ENCODE measurements at regions not wholly inside any gene's neighbourhood (a gene's known extent, or its start where the extent isn't known, plus 50 kb on each side); places are given as distances from the start of the nearest gene placed in this dataset.

DNA sequence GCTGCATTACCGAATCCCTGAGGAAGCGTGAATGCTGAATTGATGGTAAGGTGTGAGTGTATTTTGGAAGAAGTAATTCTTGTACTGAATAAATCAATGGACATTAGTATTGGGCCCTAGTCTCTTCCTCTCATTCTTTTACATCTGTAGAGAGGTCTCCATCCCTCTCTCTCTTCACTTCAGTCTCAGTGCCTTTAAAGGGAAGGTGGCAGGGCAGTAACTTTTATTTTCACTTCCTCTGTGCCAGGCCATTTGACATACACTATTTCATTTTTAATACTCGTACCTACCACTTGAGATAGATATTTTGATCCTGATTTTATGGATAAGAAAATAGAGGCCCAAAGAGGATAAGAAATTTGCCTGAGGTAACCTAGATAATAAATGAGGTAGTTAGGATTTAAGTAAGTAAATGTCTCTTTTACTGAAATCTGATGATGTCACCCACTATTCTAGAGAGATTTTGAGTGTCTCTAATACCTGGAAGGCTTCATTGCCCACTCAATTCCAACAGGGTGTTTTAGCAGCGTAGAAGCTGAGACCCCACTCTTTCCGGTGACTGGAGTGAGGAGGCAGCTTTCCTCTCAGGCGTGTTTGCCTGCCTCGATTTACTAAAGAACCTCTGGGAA is 177.9 kb upstream of the PRICKLE1 start:
- ATAC-seq (ENCODE audit: insufficient read depth, low FRiP score), result no peak
- Histone ChIP-seq H3K4me3 (no peak overlapping the region), H3K27ac (ENCODE audit: low read depth in 1 of 2, low read length in 1 of 2) (no peak overlapping the region), H3K27me3 (ENCODE audit: control insufficient read depth in 3 of 3, insufficient read depth in 3 of 3, low read length in 2 of 3) (no peaks in the 10 kb centered on the region), H3K9ac (ENCODE audit: insufficient read depth in 1 of 2, low read length in 2 of 2) (no peak overlapping the region), H3K9me3 (ENCODE audit: control insufficient read depth in 4 of 4, insufficient read depth in 3 of 4, low read length in 3 of 4) (peaks cover 0 to 5% (median 4%) of the 10 kb centered on the region in 4 donors), H3K4me1 (ENCODE audit: control insufficient read depth in 5 of 5, insufficient read depth in 5 of 5, low read length in 5 of 5) (peaks cover 0 to 12% (median 1%) of the 10 kb centered on the region in 5 donors), H3K36me3 (ENCODE audit: control insufficient read depth in 4 of 4, insufficient read depth in 4 of 4, low read length in 4 of 4) (no peaks in the 10 kb centered on the region)
- no peak for TF ChIP-seq CTCF (IDR thresholded peaks at IDR 0.05; ENCODE audit: control extremely low read depth, extremely low read depth)
- DNase-seq, result no peak
- WGBS, 2 donors, result 91 to 93% methylated on average over 7 of the region's 7 CpGs

DNA sequence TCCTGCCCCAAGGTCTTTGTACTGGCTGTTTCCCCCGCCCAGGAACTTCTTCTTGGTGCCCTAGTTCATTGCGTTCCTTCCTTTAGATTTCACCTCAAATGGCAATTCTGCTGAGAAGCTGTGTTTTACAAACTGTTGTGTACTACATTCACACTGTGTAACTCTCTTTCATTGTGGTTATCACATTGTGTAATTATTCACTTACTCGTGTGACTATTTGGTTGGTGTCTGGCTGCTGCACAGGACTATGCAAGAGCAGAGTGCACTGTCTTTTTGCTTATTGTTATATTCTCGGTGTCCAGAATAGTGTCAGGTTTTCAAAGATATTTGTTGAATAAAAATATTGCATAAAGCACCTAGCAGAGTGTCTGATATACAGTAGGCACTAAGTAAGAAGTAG is 177.2 kb upstream of the PRICKLE1 start:
- Histone ChIP-seq H3K4me1 (ENCODE audit: control insufficient read depth in 5 of 5, insufficient read depth in 5 of 5, low read length in 5 of 5) (peaks cover 0 to 12% (median 1%) of the 10 kb centered on the region in 5 donors), H3K36me3 (ENCODE audit: control insufficient read depth in 4 of 4, insufficient read depth in 4 of 4, low read length in 4 of 4) (no peaks in the 10 kb centered on the region), H3K4me3 (no peak overlapping the region), H3K9me3 (ENCODE audit: control insufficient read depth in 4 of 4, insufficient read depth in 3 of 4, low read length in 3 of 4) (peaks cover 0 to under 1% (median 0%) of the 10 kb centered on the region in 4 donors), H3K27ac (ENCODE audit: low read depth in 1 of 2, low read length in 1 of 2) (no peak overlapping the region), H3K27me3 (ENCODE audit: control insufficient read depth in 3 of 3, insufficient read depth in 3 of 3, low read length in 2 of 3) (no peaks in the 10 kb centered on the region), H3K9ac (ENCODE audit: insufficient read depth in 1 of 2, low read length in 2 of 2) (no peak overlapping the region)
- WGBS, 2 donors, result 83 to 91% methylated on average over 4 of the region's 4 CpGs
- TF ChIP-seq CTCF (IDR thresholded peaks at IDR 0.05; ENCODE audit: control extremely low read depth, extremely low read depth), result no peak
- DNase-seq (no peak), ATAC-seq (ENCODE audit: insufficient read depth, low FRiP score) (no peak)

GRCh38 chr12:42766026-42766425 is 176.5 kb upstream of the PRICKLE1 start:
- DNase-seq, result no peak
- H3K4me1 ChIP-seq (ENCODE audit: control insufficient read depth in 5 of 5, insufficient read depth in 5 of 5, low read length in 5 of 5), result peaks cover 0 to 12% (median 1%) of the 10 kb centered on the region in 5 donors
- TF ChIP-seq CTCF (IDR thresholded peaks at IDR 0.05; ENCODE audit: control extremely low read depth, extremely low read depth), result no peak
- H3K9me3 ChIP-seq (ENCODE audit: control insufficient read depth in 4 of 4, insufficient read depth in 3 of 4, low read length in 3 of 4), result no peaks in the 10 kb centered on the region
- no peak overlapping the region for H3K9ac ChIP-seq (ENCODE audit: insufficient read depth in 1 of 2, low read length in 2 of 2)
- WGBS, 2 donors, result 89 to 92% methylated on average over 3 of the region's 3 CpGs
- no peak overlapping the region for H3K4me3 ChIP-seq
- no peaks in the 10 kb centered on the region for H3K27me3 ChIP-seq (ENCODE audit: control insufficient read depth in 3 of 3, insufficient read depth in 3 of 3, low read length in 2 of 3)
- H3K36me3 ChIP-seq (ENCODE audit: control insufficient read depth in 4 of 4, insufficient read depth in 4 of 4, low read length in 4 of 4), result no peaks in the 10 kb centered on the region
- ATAC-seq (ENCODE audit: insufficient read depth, low FRiP score), result no peak
- H3K27ac ChIP-seq (ENCODE audit: low read depth in 1 of 2, low read length in 1 of 2), result no peak overlapping the region

GRCh38 chr12:42763682-42764081 is 174.1 kb upstream of the PRICKLE1 start:
- no peak for TF ChIP-seq CTCF (IDR thresholded peaks at IDR 0.05; ENCODE audit: control extremely low read depth, extremely low read depth)
- Histone ChIP-seq H3K4me3 (no peak overlapping the region), H3K27ac (ENCODE audit: low read depth in 1 of 2, low read length in 1 of 2) (no peak overlapping the region), H3K36me3 (ENCODE audit: control insufficient read depth in 4 of 4, insufficient read depth in 4 of 4, low read length in 4 of 4) (no peaks in the 10 kb centered on the region), H3K9ac (ENCODE audit: insufficient read depth in 1 of 2, low read length in 2 of 2) (no peak overlapping the region), H3K27me3 (ENCODE audit: control insufficient read depth in 3 of 3, insufficient read depth in 3 of 3, low read length in 2 of 3) (no peaks in the 10 kb centered on the region), H3K4me1 (ENCODE audit: control insufficient read depth in 5 of 5, insufficient read depth in 5 of 5, low read length in 5 of 5) (peaks cover 0 to 10% (median 9%) of the 10 kb centered on the region in 5 donors), H3K9me3 (ENCODE audit: control insufficient read depth in 4 of 4, insufficient read depth in 3 of 4, low read length in 3 of 4) (no peaks in the 10 kb centered on the region)
- 93 to 95% methylated on average over 4 of the region's 4 CpGs for WGBS, 2 donors
- ATAC-seq (ENCODE audit: insufficient read depth, low FRiP score) (no peak), DNase-seq (no peak)

Measured in lung (tissue), 11 donors.